GM10248 (cell line): ENCODE measurements at regions not wholly inside any gene's neighbourhood (a gene's known extent, or its start where the extent isn't known, plus 50 kb on each side); places are given as distances from the start of the nearest gene placed in this dataset.
"Not testable (repeated sequence)": the region's sequence is repeated elsewhere in the genome, so short reads cannot be mapped to it uniquely, and the experiment has no call there.

Experiments
- CTCF ChIA-PET: fragments of 300-600 bp; sonication (Branson Sonifier 250); formaldehyde crosslinking; extraction: SDS; loops from one replicate; lab custom pipeline; 2021; ENCODE audit warnings: antibody characterized with exemption; lab: Yijun Ruan, JAX
- POLR2A ChIA-PET: fragments of 350-650 bp; sonication (Branson Sonifier 250); formaldehyde crosslinking; extraction: SDS; loops from one replicate; lab custom pipeline; 2020; ENCODE audit warnings: antibody characterized with exemption; lab: Yijun Ruan, JAX
- DNase-seq: peaks from one replicate; pipeline ENCODE4 v3.0.0; 2012; ENCODE audit errors: extremely low spot score

DNA sequence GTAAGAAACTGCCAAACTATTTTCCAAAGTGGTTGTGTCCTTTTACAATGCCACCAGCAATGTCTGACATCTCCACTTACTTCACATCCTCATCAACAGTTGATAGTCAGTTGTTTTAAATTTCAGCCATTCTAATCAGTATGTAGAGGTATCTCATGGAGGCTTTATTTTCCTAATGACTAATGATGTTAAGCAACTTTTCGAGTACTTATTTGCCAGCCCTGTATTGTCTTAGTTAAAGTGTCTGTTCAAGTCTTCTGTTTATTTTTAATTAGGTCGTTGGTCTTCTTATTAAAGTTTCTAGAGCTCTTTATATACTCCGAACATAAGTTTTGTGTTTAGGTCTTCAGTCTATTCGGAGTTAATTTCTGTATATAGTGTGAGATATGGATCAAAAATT is 54.9 kb upstream of the NBPF12 start:
- DNase-seq, CTCF ChIA-PET, POLR2A ChIA-PET: not testable (repeated sequence)

DNA sequence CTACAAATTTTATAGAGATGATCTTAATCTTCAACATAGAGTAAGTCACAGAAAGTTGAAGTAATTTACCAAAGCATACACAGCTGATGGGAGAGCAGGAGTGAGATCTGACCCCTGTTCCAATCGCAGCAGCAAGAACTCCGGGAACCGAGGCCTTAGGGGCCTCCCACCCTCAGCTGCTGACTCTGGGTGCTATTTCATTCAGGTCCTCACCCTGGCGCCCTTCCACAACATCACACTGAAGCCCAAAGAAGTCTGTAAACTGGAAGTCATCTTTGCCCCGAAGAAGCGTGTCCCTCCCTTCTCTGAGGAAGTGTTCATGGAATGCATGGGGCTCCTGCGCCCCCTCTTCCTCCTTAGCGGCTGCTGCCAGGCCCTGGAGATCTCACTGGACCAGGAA is 57.0 kb upstream of the NBPF12 start:
- DNase-seq, POLR2A ChIA-PET, CTCF ChIA-PET: not testable (repeated sequence)

DNA sequence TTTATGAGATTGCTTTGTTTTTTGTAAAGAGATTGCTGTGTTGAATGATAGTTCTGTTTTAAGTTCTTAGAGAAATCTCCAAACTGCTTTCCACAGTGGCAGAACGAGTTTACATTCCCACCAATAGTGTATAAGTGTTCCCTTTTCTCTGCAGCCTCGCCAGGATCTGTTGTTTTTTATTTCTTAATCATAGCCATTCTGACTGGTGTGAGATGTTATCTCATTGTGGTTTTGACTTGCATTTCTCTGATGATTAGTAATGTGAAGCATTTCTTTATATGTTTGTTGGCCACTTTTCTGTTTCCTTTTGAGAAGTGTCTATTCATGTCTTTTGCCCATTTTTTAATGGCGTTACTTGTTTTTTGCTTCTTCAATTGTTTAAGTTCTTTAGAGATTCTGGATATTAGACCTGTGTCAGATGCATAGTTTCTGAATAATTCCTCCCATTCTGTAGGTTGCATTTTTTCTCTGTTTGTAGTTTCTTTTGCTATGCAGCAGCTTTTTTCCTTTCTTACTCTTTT is 74.3 kb upstream of the NBPF12 start:
- DNase-seq, CTCF ChIA-PET, POLR2A ChIA-PET: not testable (repeated sequence)

DNA sequence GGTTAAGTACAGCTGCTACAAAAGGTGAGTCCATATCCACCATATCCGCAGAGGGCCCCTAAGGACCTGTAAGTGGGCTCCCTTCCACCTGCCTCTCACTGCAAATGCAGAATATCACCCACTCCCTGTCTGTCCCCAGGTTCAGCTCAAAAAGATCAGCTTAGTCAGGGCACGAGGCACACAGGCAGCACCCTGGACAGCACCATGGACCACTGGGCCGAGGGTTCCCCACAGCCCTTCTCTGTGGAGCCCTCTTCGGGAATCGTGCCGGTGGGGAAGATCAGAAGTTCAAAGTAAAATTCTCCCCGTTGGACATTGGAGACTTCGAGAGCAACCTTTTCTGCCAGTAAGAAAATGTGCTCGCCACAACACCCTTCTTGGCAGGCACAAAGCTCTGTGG is 85.0 kb upstream of the NBPF12 start:
- POLR2A ChIA-PET, DNase-seq, CTCF ChIA-PET: not testable (repeated sequence)

DNA sequence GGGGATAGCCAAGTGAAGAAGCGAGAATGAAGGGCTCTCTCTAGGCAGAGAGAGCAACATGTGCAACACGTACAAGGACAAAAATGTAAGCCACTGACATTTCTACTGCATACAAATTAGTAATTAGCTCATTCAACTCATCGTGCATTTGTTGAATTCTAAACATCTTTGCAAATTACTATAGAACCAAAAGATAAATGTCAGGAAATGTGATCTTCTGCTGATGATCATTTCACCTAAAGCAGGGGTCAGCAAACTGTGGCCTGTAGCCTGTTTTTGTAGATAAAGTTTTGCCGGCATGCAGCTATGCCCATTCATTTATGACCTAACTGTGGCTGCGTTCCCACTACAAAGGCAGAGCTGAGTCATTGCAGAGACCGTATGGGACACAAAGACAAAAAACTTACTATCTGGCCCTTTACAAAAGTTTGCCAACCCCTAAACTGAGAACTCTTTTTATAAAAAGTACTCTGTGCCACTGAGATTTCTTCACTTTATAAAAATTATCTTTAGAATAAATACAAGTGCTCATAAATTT is 87.7 kb upstream of the NBPF12 start:
- CTCF ChIA-PET, DNase-seq, POLR2A ChIA-PET: not testable (repeated sequence)

DNA sequence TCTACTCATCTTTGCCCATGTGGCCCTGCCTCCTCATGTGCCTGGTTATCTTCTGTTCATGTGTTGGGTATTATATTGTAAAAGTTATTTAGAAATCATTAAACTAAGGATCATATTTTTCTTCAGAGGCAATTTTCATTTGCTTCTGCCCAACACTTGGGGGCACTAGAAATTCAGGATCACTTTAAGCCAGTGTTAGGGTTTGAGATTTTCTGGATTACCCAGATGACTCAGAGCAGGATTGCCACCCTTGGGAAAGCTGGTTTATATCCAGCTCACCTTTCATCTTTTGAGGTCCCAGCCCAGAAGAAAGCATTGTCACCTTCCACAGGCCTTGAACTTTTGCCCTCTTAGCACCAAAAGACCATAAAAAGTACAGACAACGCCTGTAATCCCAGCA is 99.4 kb upstream of the NBPF12 start:
- DNase-seq, CTCF ChIA-PET, POLR2A ChIA-PET: not testable (repeated sequence)

DNA sequence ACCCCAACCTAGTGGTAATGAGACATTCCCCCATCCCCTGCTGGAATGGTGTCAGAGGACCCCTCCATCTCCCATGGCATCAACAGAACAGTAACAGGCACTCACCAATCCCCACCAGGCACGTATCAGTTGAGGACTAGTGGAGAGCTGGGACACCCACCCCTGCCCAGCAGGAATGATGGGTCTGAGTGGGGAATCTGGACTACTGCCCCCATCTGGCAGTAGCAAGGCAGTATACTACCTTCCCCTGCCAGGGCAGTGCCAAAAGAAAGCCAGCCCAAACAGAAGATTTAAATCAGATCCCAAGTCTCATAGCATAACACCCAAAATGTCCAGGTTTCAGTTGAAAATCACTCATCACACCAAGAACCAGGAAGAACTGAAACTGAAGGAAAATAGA is 111.2 kb upstream of the NBPF12 start:
- POLR2A ChIA-PET, DNase-seq, CTCF ChIA-PET: not testable (repeated sequence)

DNA sequence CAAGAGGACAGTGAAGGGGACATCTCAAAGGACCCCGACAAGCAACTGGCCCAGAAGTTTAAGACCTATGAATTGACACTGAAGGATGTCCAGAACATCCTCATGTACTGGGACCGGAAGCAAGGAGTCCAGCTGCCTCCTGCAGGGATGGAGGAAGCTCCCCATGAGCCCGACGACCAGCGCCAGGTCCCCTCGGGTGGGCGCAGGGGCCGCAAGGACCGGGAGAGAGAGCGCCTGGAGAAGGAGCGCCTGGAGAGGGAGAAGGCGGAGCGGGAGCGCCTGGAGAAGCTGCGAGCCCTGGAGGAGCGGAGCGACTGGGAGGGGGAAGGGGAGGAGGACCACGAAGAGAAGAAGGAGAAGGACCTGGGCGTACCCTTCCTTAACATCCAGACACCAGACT is 143.9 kb upstream of the NBPF12 start:
- DNase-seq, POLR2A ChIA-PET, CTCF ChIA-PET: not testable (repeated sequence)

DNA sequence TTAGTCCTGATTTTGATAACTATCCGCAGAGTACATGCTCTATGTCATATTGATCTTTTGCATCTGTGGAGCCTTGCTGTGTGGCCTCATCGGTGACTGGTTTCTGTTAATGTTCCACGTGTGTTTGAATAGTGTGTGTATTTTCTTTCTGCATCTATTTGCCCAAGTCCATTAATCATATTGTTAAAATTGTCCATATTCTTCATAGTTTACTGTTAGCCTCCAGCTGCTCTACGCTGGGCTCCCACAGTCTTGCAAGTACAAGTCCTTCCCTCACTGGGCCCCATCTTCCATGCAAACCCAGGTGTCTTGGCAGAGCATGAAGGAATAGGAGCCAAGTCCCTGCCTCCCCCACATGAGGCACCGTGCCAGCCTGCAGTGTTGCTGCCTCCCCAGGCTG is 145.4 kb upstream of the NBPF12 start:
- POLR2A ChIA-PET, CTCF ChIA-PET, DNase-seq: not testable (repeated sequence)

DNA sequence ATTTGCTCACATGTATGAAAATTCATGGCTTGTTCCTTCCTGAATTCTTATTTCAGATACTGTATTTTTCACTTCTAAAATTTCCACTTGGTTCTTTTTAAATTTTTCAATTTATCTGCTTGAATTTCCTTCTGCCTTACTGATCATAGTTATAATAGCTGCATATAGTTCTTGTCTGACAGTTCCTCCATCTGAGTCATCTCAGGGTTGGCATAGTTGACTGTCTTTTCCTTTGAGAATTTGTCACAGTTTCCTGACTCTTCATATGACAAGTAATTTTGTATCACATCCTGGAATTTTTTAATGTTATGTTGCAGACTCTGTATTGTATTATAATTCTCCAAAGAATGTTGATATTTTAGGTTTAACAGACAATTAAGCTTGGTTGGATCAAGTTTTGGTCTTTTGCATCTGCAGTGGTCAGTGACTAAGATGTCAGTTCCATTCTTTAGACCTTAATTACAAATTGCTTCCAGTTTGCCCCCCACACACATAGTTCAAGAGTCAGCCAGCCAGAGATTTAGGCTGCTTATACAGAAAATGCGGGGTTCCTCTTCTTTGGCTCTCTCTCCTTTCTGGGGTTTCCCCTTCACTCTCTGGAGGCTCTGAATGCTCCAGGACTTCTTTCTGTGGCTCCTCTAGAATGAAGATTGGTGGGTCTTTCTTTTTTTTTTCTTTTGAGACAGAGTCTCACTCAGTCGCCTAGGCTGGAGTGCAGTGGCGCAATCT is 153.7 kb upstream of the NBPF12 start:
- CTCF ChIA-PET, POLR2A ChIA-PET, DNase-seq: not testable (repeated sequence)

DNA sequence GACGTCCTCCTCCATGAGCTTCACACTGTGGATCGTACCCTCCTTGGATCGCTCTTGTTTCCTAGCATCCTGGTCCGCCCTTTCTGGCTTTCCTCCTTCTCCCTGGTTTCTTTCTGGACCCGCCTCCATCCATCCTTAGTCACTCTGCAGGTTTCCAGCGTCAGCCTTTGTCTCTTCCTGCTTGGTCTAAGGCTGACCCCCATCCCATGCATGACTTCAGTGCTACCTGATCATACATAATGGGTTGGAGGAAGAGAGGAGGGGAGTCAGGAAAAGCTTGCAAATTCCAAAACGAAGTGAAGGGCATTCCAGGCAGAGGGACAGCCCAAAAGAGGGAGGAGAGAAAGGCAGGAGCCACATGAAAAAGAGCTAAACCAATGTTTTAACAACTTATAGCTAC is 156.9 kb upstream of the NBPF12 start:
- DNase-seq, CTCF ChIA-PET, POLR2A ChIA-PET: not testable (repeated sequence)

DNA sequence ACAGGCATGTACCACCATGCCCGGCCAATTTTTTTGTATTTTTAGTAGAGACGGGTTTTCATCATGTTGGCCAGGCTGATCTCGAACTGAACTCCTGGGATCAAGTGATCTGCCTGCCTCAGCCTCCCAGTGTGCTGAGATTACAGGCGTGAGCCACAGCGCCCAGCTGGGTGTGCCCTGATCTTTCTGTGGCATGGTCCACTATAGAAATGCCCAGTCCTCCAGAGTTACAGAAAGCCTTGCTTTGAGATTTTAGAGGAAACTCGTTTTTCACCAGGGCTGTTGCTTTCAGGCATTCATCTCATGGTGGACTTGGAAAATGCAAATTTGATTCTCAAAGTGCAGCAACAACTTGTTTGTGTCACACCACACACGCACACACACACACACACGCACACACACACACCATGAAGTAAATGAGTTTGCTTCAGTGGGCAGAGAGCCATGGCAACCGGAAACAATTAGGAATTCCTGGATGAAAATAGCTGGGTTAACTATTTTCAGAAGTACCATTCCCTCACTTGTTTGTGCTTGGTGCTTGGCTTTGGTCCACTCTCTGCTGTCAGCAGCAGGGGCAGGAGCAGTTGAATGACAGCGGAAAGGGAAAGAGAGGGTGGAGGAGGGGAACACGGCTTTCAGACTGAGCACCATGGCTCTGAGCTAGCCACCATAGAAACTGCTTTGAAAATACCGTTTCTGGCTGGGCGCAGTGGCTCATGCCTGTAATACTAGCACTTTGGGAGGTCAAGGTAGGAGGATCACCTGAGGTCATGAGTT is 160.1 kb upstream of the NBPF12 start:
- DNase-seq, result not testable (repeated sequence)

DNA sequence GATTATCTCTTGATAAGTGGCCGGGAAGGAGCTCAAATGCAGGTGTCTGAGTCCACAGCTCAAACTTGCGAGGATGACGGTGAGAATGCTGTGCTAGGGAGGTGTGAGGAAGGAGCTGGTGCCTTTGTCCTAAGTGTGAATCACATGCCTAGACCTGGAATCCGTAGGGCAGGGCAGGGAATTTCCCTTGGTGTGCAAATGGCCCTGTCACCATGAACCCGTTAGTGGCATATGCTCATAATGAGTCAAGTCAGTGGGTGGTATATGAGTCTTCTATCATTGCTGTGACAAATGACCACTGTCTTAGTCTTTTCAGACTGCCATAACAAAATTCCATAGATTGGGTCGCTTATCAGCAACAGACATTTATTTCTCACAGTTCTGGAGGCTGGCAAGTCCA is 163.1 kb upstream of the NBPF12 start:
- POLR2A ChIA-PET, DNase-seq, CTCF ChIA-PET: not testable (repeated sequence)

More for the DNA sequence above, 160.1 kb upstream of the NBPF12 start:
- CTCF ChIA-PET, POLR2A ChIA-PET: not testable (repeated sequence)

DNA sequence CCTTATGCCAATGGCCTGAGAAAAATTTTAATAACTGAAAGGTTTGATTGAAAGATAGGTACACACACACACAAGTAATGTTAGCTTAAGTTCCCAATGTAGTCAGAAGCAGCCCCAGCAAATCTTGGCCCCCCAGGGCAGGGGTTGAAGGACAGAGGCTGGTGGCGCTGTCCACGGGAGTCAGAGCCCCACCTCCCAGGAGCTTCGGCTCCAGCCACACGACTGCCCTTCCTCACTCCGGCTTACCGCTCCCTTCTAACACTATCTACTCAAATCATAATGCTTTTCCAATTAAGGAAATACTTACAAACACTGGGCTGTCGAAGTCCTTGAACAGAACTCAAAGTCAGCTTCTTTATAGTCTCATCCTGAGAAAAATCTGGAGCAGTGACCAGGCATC is 163.9 kb upstream of the NBPF12 start:
- CTCF ChIA-PET, POLR2A ChIA-PET, DNase-seq: not testable (repeated sequence)

DNA sequence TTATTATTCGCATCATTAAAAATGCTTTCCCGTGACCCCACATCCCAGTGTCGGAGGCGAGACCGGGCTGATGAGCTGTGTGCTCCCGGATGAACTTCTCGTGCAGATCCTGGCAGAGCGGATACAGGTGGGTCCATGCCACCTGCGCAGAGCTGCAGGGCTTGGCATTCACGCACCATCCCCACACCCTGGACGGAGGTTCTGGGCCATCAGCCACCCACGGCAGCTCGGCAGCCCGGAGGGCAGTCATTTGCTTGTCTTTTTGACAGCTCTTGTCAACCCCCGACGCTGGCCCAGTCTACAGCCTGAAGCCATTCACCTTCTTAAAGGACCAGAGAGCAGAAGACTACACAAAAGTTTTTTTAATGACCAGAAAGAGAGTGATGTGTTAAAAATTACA is 166.7 kb upstream of the NBPF12 start:
- POLR2A ChIA-PET, CTCF ChIA-PET, DNase-seq: not testable (repeated sequence)

DNA sequence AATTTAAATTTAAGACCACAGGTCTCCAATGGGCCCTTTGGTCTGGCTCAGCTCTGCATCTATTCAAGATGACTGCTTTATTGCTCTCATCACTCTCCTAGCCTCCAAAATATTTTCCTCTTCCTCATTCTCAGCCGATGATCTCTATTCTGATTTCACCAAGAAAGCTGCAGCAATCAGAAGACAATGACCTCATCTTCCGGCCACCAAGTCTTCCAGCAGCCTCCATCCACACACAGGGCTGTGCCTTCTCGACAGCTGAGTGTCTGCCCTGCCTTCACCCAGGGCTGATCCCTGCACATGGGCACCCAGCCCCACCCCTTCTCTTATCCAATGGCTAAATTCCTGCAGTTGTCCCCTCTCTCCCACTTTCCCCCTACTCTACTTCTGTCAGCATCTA is 167.1 kb upstream of the NBPF12 start:
- DNase-seq, POLR2A ChIA-PET, CTCF ChIA-PET: not testable (repeated sequence)

DNA sequence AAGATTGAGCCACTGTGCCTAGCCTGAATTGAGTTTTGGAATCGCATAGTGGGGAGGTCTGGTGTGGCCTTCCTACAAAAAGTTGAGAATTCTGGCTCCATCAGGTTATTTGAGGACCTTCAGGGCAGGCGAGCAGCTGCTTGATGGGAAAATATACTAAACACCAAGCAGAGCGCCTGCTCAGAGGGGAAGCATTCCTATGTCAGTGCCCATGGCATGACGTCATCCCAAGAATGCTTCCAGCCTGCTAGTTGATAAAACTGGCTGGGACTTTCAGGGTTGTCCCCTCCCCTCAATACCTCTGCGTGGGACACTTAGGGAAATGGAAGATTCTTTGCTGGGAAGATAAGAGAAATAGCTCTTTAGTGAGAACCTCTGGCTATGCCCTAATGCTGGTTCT is 174.9 kb upstream of the NBPF12 start:
- CTCF ChIA-PET, DNase-seq, POLR2A ChIA-PET: not testable (repeated sequence)

DNA sequence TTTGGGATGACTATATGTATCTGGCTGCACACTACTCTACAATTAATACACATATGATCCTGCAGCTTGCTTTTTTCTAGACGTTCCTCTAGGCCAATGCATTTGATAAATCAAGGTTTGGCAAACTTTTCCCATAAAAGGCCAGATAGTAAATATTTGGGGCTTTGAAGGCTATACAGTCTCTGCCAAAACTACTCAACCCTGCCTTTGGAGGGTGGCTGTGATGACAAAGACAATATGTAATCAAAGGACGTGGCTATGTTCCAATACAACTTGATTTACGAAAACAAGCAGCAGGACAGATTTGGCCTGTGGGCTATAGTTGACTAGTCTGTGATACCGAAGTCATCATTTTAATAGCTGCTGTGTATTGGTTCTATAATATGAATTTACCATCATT is 181.3 kb upstream of the NBPF12 start:
- DNase-seq, result not testable (repeated sequence)

DNA sequence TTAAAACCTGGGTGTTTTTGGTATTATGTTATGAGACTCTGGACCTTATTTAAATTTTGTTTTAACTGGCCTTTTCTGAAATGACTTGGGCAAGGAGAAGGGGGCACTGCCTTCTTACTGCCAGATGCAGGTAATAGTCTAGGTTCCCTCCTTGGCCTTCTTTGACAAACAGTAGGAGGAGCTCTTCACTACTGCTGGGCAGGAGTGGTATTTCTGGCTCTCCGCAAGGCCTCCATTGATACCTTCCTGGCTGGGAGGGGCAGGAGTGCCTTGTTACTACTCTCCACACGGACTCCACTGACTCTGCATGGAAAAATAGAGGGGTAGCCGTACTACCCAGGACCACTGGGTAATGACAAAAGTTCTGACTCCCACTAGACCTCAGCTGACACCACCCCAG is 189.4 kb upstream of the NBPF12 start:
- DNase-seq, CTCF ChIA-PET, POLR2A ChIA-PET: not testable (repeated sequence)

More for the DNA sequence above, 181.3 kb upstream of the NBPF12 start:
- POLR2A ChIA-PET, CTCF ChIA-PET: not testable (repeated sequence)
